GM12892 (cell line): ENCODE measurements at regions not wholly inside any gene's neighbourhood (a gene's known extent, or its start where the extent isn't known, plus 50 kb on each side); places are given as distances from the start of the nearest gene placed in this dataset.
"Not testable (repeated sequence)": the region's sequence is repeated elsewhere in the genome, so short reads cannot be mapped to it uniquely, and the experiment has no call there.

Experiments
- DNase-seq: peaks from one replicate; pipeline ENCODE4 v3.0.0; 2011; ENCODE audit not compliant: insufficient read length
- FAIRE-seq: peaks from 2 replicates; lab custom pipeline; 2011; peaks lifted over from hg19 to GRCh38; lab: Jason Lieb, UNC
- POLR2A ChIP-seq: IDR thresholded peaks from 2 replicates; pipeline ENCODE4 v1.6.1; 2011; ENCODE audit warnings: low read depth, low read length, control low read depth
- POLR2AphosphoS5 ChIP-seq: IDR thresholded peaks from 2 replicates; pipeline ENCODE4 v1.6.1; 2011; ENCODE audit warnings: low read depth, low read length, control low read depth
- TAF1 ChIP-seq: IDR thresholded peaks from 2 replicates; pipeline ENCODE4 v1.6.1; 2011; ENCODE audit warnings: low read depth, mild to moderate bottlenecking, control low read depth, low read length, borderline replicate concordance

DNA sequence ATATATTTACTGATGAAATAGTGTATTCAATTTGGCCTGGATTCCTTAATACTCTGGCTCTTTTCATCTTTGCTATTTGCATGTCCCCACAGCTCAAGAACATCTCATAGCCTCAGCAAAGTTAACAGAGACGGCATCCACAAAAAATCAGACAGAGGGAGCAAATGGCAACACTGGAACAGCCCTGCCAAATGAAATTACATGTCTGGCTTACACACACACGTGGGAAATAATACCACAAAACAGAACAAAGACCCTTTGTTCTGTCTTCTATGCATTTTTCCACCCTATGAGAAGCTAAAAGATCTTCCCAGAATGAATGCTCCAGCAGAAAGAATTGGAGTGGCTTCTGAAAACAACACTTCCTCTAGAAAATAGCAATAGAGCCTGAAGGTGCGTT, 139.5 kb downstream of the ALOX5 start:
- no peak for FAIRE-seq
- DNase-seq, result no peak
- TF ChIP-seq TAF1, result no peak

DNA sequence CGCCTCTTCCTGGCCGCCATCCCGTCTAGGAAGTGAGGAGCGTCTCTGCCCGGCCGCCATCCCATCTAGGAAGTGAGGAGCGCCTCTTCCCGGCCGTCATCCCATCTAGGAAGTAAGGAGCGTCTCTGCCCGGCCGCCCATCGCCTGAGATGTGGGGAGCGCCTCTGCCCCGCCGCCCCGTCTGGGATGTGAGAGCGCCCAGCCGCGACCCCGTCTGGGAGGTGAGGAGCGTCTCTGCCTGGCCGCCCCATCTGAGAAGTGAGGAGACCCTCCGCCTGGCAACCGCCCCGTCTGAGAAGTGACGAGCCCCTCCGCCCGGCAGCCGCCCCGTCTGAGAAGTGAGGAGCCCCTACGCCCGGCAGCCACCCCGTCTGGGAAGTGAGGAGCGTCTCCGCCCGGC, 137.9 kb downstream of the ALOX5 start:
- FAIRE-seq, result not testable (repeated sequence)

DNA sequence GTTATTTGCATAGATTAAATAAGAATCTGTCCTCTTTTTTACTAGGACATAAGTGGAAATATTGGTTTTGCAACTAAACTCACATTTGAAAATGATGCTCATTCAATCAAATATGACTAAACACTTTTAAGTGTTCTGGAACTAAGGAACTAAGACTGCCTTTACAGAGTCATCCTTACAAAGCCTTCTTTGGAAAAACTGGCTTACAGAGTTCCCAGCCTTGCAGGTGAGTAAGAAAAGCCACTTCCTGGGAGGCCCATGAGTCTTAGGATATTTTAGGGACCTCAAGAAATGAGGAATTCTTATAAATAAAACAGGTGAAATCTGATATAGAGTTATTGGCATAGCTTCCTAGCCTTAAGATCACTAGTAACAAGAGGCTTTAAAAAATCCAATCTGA, 135.5 kb downstream of the ALOX5 start:
- TF ChIP-seq TAF1, result no peak
- no peak for TF ChIP-seq POLR2A
- TF ChIP-seq POLR2AphosphoS5, result no peak
- no peak for FAIRE-seq
- DNase-seq, result no peak

More for the DNA sequence above, 137.9 kb downstream of the ALOX5 start:
- not testable (repeated sequence) for DNase-seq

DNA sequence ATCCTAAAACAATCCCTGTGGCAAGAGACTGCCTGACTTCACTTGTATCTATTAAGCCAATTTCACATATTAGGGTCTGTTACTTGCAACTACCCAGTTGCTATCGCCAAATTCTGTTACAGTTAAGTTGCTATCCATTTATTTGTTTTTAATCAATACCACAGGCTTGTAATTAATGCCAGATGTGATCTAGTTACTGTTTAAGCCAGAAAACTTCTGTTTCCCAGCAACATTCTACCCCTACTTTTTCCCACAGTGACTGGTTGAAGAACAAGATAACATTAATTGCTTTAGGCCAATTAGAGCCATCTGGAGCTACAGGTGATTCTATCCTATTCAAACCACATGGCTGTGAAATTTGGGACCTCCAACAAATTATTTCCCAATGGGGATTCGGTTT, 131.3 kb downstream of the ALOX5 start:
- FAIRE-seq, result no peak
- no peak for TF ChIP-seq TAF1
- no peak for TF ChIP-seq POLR2AphosphoS5
- no peak for TF ChIP-seq POLR2A
- DNase-seq, result no peak

DNA sequence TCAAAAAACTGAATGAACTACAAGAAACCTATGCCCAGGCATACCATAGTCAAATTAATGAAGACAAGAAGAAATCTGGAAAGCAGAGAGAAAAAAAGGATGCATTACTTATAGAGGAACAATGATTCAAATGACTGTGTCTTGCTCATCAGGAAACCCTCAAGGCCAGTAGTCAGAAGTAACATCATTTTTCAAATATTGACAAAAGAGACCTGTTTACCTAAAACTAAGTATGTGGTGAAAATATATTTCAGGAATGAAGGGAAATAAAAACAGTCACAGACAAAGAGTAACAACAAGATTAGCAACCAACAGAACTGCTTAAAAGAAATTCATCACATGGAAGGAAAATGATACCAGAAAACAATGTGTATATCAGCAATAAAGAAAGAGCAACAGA, 128.4 kb downstream of the ALOX5 start:
- TF ChIP-seq TAF1, result no peak
- TF ChIP-seq POLR2AphosphoS5, result no peak
- TF ChIP-seq POLR2A, result no peak
- FAIRE-seq (no peak), DNase-seq (no peak)

DNA sequence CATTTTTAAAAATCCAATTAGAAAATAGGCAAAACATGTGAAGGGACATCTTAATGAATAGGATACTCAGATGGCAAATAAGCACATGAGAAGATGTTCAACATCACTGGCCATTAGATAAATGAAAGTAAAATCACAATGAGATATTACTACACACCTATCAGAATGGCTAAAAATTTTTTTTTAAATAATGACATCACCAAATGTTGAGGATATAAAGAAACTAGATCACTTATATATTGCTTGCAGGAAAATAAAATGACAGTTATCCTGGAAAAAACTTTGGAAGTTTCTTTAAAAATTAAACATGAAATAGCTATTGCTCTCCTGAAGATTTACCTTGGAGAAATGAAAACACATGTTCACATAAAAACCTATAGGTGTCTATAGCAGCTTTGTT, 127.8 kb downstream of the ALOX5 start:
- FAIRE-seq (no peak), DNase-seq (no peak)
- no peak for TF ChIP-seq TAF1
- TF ChIP-seq POLR2AphosphoS5, result no peak
- TF ChIP-seq POLR2A, result no peak

DNA sequence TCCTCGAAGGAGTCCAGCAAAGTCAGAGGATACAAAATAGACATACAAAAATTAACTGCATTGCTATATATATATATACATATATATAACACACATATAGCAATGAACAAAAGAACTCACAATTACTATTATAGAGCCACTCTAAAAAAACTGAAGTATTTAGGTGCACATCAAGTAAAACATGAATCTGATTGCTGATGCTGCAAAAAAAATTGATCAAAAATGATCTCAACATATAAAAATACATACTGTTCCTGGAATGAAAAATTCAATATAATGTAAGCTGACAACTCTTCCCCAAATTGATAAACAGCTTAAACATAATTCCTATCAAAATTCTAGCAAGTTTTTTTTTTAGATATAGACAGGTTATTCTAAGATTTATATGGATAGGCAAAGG, 126.8 kb downstream of the ALOX5 start:
- DNase-seq (no peak), FAIRE-seq (no peak)
- TF ChIP-seq POLR2A (no peak), TAF1 (no peak), POLR2AphosphoS5 (no peak)

DNA sequence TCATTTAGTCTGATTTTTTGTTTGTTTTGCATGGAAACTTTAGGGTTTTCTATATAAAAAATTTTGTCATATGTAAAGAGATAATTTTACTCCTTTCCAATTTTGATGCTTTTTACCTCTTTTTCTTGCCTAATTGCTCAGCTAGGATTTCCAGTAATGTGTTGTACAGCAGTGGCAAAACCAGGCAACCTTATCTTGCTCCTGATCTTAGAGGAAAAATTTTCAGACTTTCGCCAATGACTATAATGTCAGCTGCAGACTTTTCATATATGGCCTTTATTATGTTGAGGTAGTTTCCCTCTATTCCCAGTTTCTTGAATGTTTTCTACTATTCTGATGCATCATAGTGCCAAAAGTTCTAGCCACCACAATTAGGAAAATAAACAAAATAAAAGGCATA, 126.3 kb downstream of the ALOX5 start:
- no peak for FAIRE-seq
- TF ChIP-seq POLR2A (no peak), POLR2AphosphoS5 (no peak), TAF1 (no peak)
- no peak for DNase-seq

DNA sequence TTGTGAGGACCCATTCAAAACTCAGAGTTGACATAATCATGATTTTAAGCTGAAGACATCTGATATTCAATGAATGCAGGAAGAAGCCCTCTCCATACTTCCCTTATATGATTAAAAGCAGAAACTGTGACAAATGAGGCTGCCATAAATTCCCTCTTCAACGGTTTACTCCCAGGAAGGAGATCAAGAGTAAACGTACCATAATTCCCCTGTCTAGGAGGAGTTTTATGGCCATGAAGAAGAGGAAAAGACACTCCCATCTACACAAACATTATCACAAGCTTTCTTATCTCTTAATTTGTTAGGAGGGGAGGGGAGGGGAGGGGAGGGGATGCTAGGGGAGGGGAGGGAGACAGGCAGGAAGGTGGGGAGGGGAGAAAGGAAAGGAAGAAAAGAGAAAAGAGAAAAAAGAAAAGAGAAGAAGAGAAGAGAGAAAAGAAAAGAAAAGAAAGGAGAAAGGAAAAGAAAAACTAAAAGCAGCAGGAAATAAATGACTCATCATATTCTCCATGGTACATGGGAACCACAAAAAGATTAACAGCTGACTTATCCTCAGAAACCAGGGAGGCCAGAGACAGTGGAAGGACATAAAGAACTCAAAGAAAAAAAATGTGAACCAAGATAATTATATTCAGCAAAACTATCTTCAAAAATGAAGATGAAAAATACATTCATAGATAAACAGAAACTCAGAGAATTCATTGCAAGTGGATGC, 121.6 kb downstream of the ALOX5 start:
- FAIRE-seq (no peak), DNase-seq (no peak)
- TF ChIP-seq POLR2A (no peak), TAF1 (no peak), POLR2AphosphoS5 (no peak)
